Activated CD4-positive, alpha-beta memory T cell treated with anti-CD3 and anti-CD28 coated beads for 36 hours (primary cell): ENCODE measurements at regions not wholly inside any gene's neighbourhood (a gene's known extent, or its start where the extent isn't known, plus 50 kb on each side); places are given as distances from the start of the nearest gene placed in this dataset.

Experiments used
- CTCF ChIA-PET: fragments of 350-600 bp; sonication (Branson Sonifier 250); formaldehyde crosslinking; loops from one replicate; lab custom pipeline; 2021; ENCODE audit warnings: antibody characterized with exemption, inconsistent platforms; lab: Charles Lee
- POLR2A ChIA-PET: fragments of 350-600 bp; sonication (Branson Sonifier 250); formaldehyde crosslinking; loops from one replicate; lab custom pipeline; 2021; ENCODE audit warnings: antibody characterized with exemption; lab: Charles Lee
- DNase-seq: peaks from one replicate; pipeline ENCODE4 v3.0.0-alpha.2; 2020
- H3K27ac Mint-ChIP-seq: one replicate; pipeline ENCODE4 v1.8.0; 2021; ENCODE audit warnings: mixed read lengths
- H3K27me3 Mint-ChIP-seq: one replicate; pipeline ENCODE4 v1.8.0; 2021; ENCODE audit warnings: mixed read lengths
- H3K36me3 Mint-ChIP-seq: one replicate; pipeline ENCODE4 v1.8.0; 2021; ENCODE audit warnings: mixed read lengths
- H3K4me1 Mint-ChIP-seq: one replicate; pipeline ENCODE4 v1.8.0; 2021; ENCODE audit warnings: low read depth, mixed read lengths
- H3K4me3 Mint-ChIP-seq: one replicate; pipeline ENCODE4 v1.8.0; 2021; ENCODE audit warnings: mild to moderate bottlenecking, mixed read lengths
- H3K9me3 Mint-ChIP-seq: one replicate; pipeline ENCODE4 v1.8.0; 2021; ENCODE audit warnings: mixed read lengths
- intact Hi-C: fragments of 100-400 bp; cut with micrococcal nuclease; formaldehyde crosslinking; loops from one replicate; pipeline ENCODE4 v1.15.1; 2023

- intact Hi-C loops, result no loop called here
Observed at GRCh38 chr2:19769513-19769912, 132.3 kb downstream of the TTC32 start.

GRCh38 chr2:19767899-19768298, 133.9 kb downstream of the TTC32 start:
- H3K27ac Mint-ChIP-seq, result no peak overlapping the region
- H3K36me3 Mint-ChIP-seq, result no peaks in the 10 kb centered on the region
- POLR2A ChIA-PET, result no interaction called here
- peaks cover 2% of the 10 kb centered on the region for H3K27me3 Mint-ChIP-seq
- H3K9me3 Mint-ChIP-seq, result no peaks in the 10 kb centered on the region
- no peaks in the 10 kb centered on the region for H3K4me1 Mint-ChIP-seq
- no peak overlapping the region for H3K4me3 Mint-ChIP-seq
- intact Hi-C loops, result no loop called here
- no peak for DNase-seq
- CTCF ChIA-PET, result no interaction called here

More at GRCh38 chr2:19769513-19769912, 132.3 kb downstream of the TTC32 start:
- Mint-ChIP-seq H3K27ac (no peak overlapping the region), H3K36me3 (no peaks in the 10 kb centered on the region), H3K4me3 (no peak overlapping the region), H3K27me3 (peaks cover 2% of the 10 kb centered on the region), H3K9me3 (no peaks in the 10 kb centered on the region), H3K4me1 (no peaks in the 10 kb centered on the region)
- POLR2A ChIA-PET, result no interaction called here
- DNase-seq, result no peak
- CTCF ChIA-PET, result no interaction called here

GRCh38 chr2:19764998-19765397, 136.8 kb downstream of the TTC32 start:
- ChIA-PET POLR2A (no interaction called here), CTCF (no interaction called here)
- Mint-ChIP-seq H3K4me3 (no peak overlapping the region), H3K27ac (no peak overlapping the region), H3K27me3 (no peaks in the 10 kb centered on the region), H3K36me3 (no peaks in the 10 kb centered on the region), H3K4me1 (no peaks in the 10 kb centered on the region), H3K9me3 (no peaks in the 10 kb centered on the region)
- DNase-seq, result no peak
- intact Hi-C loops, result no loop called here

- intact Hi-C loops, result no loop called here
- ChIA-PET CTCF (no interaction called here), POLR2A (no interaction called here)
- Mint-ChIP-seq H3K4me3 (no peak overlapping the region), H3K27ac (no peak overlapping the region), H3K27me3 (peaks cover 1% of the 10 kb centered on the region), H3K36me3 (no peaks in the 10 kb centered on the region), H3K4me1 (no peaks in the 10 kb centered on the region), H3K9me3 (no peaks in the 10 kb centered on the region)
- no peak for DNase-seq
Observed at GRCh38 chr2:19763731-19764130, 138.1 kb downstream of the TTC32 start.

GRCh38 chr2:19762959-19763605, 138.7 kb downstream of the TTC32 start:
- H3K9me3 Mint-ChIP-seq, result no peaks in the 10 kb centered on the region
- no peak overlapping the region for H3K27ac Mint-ChIP-seq
- H3K36me3 Mint-ChIP-seq, result no peaks in the 10 kb centered on the region
- H3K4me1 Mint-ChIP-seq, result no peaks in the 10 kb centered on the region
- POLR2A ChIA-PET, result no interaction called here
- DNase-seq, result no peak
- CTCF ChIA-PET, result no interaction called here
- H3K4me3 Mint-ChIP-seq, result no peak overlapping the region
- peaks cover 3% of the 10 kb centered on the region for H3K27me3 Mint-ChIP-seq
- intact Hi-C loops, result no loop called here

- ChIA-PET POLR2A (no interaction called here), CTCF (no interaction called here)
- peaks cover 3% of the 10 kb centered on the region for H3K27me3 Mint-ChIP-seq
- DNase-seq, result no peak
- no peaks in the 10 kb centered on the region for H3K9me3 Mint-ChIP-seq
- no peak overlapping the region for H3K4me3 Mint-ChIP-seq
- intact Hi-C loops, result no loop called here
- H3K27ac Mint-ChIP-seq, result no peak overlapping the region
- no peaks in the 10 kb centered on the region for H3K4me1 Mint-ChIP-seq
- H3K36me3 Mint-ChIP-seq, result no peaks in the 10 kb centered on the region
Observed at GRCh38 chr2:19762142-19762541, 139.6 kb downstream of the TTC32 start.

GRCh38 chr2:19759880-19760279, 141.9 kb downstream of the TTC32 start:
- Mint-ChIP-seq H3K4me3 (no peak overlapping the region), H3K9me3 (no peaks in the 10 kb centered on the region), H3K36me3 (no peaks in the 10 kb centered on the region), H3K27ac (no peak overlapping the region), H3K4me1 (no peaks in the 10 kb centered on the region), H3K27me3 (peaks cover 3% of the 10 kb centered on the region)
- ChIA-PET POLR2A (no interaction called here), CTCF (no interaction called here)
- intact Hi-C loops, result no loop called here
- DNase-seq, result no peak

- CTCF ChIA-PET, result no interaction called here
- no peaks in the 10 kb centered on the region for H3K9me3 Mint-ChIP-seq
- DNase-seq, result no peak
- H3K4me1 Mint-ChIP-seq, result no peaks in the 10 kb centered on the region
- H3K27ac Mint-ChIP-seq, result no peak overlapping the region
- intact Hi-C loops, result no loop called here
- H3K4me3 Mint-ChIP-seq, result no peak overlapping the region
- POLR2A ChIA-PET, result no interaction called here
- no peaks in the 10 kb centered on the region for H3K36me3 Mint-ChIP-seq
- peaks cover 3% of the 10 kb centered on the region for H3K27me3 Mint-ChIP-seq
Observed at GRCh38 chr2:19758658-19759057, 143.1 kb downstream of the TTC32 start.

GRCh38 chr2:19757586-19757985, 144.2 kb downstream of the TTC32 start:
- Mint-ChIP-seq H3K9me3 (no peaks in the 10 kb centered on the region), H3K4me1 (no peaks in the 10 kb centered on the region), H3K4me3 (no peak overlapping the region), H3K27ac (no peak overlapping the region), H3K27me3 (peaks cover 3% of the 10 kb centered on the region), H3K36me3 (no peaks in the 10 kb centered on the region)
- intact Hi-C loops, result no loop called here
- DNase-seq, result no peak
- ChIA-PET CTCF (no interaction called here), POLR2A (no interaction called here)

GRCh38 chr2:19754907-19755306, 146.9 kb downstream of the TTC32 start:
- H3K36me3 Mint-ChIP-seq, result no peaks in the 10 kb centered on the region
- H3K27me3 Mint-ChIP-seq, result peaks cover 6% of the 10 kb centered on the region
- H3K4me3 Mint-ChIP-seq, result no peak overlapping the region
- intact Hi-C loops, result no loop called here
- H3K4me1 Mint-ChIP-seq, result no peaks in the 10 kb centered on the region
- ChIA-PET POLR2A (no interaction called here), CTCF (no interaction called here)
- no peak overlapping the region for H3K27ac Mint-ChIP-seq
- no peak for DNase-seq
- no peaks in the 10 kb centered on the region for H3K9me3 Mint-ChIP-seq

- no peaks in the 10 kb centered on the region for H3K36me3 Mint-ChIP-seq
- H3K27ac Mint-ChIP-seq, result no peak overlapping the region
- DNase-seq, result no peak
- no peak overlapping the region for H3K4me3 Mint-ChIP-seq
- no peaks in the 10 kb centered on the region for H3K9me3 Mint-ChIP-seq
- ChIA-PET POLR2A (no interaction called here), CTCF (no interaction called here)
- peaks cover 6% of the 10 kb centered on the region for H3K27me3 Mint-ChIP-seq
- intact Hi-C loops, result no loop called here
- H3K4me1 Mint-ChIP-seq, result no peaks in the 10 kb centered on the region
Observed at GRCh38 chr2:19753818-19754217, 148.0 kb downstream of the TTC32 start.

- POLR2A ChIA-PET, result no interaction called here
Observed at GRCh38 chr2:19753314-19753713, 148.5 kb downstream of the TTC32 start.

GRCh38 chr2:19752500-19752899, 149.3 kb downstream of the TTC32 start:
- intact Hi-C loops, result no loop called here
- no peaks in the 10 kb centered on the region for H3K4me1 Mint-ChIP-seq
- H3K27ac Mint-ChIP-seq, result no peak overlapping the region
- H3K4me3 Mint-ChIP-seq, result no peak overlapping the region
- H3K36me3 Mint-ChIP-seq, result no peaks in the 10 kb centered on the region
- peaks cover 3% of the 10 kb centered on the region for H3K27me3 Mint-ChIP-seq
- H3K9me3 Mint-ChIP-seq, result no peaks in the 10 kb centered on the region
- POLR2A ChIA-PET, result no interaction called here
- DNase-seq, result no peak
- CTCF ChIA-PET, result no interaction called here

More at GRCh38 chr2:19753314-19753713, 148.5 kb downstream of the TTC32 start:
- no peak overlapping the region for H3K27ac Mint-ChIP-seq
- no peaks in the 10 kb centered on the region for H3K36me3 Mint-ChIP-seq
- no peak for DNase-seq
- H3K9me3 Mint-ChIP-seq, result no peaks in the 10 kb centered on the region
- peaks cover 3% of the 10 kb centered on the region for H3K27me3 Mint-ChIP-seq
- no peak overlapping the region for H3K4me3 Mint-ChIP-seq
- CTCF ChIA-PET, result no interaction called here
- H3K4me1 Mint-ChIP-seq, result no peaks in the 10 kb centered on the region
- intact Hi-C loops, result no loop called here
